GM12892 (cell line): ENCODE measurements at regions not wholly inside any gene's neighbourhood (a gene's known extent, or its start where the extent isn't known, plus 50 kb on each side); places are given as distances from the start of the nearest gene placed in this dataset.

Experiments used
- POLR2A ChIP-seq: IDR thresholded peaks from 2 replicates; pipeline ENCODE4 v1.6.1; 2011; ENCODE audit warnings: low read depth, low read length, control low read depth
- POLR2AphosphoS5 ChIP-seq: IDR thresholded peaks from 2 replicates; pipeline ENCODE4 v1.6.1; 2011; ENCODE audit warnings: low read depth, low read length, control low read depth

GRCh38 chr11:15379483-15379882, 264.8 kb downstream of the INSC start:
- TF ChIP-seq POLR2A (no peak), POLR2AphosphoS5 (no peak)
